ENCODE measurements at regions not wholly inside any gene's neighbourhood (a gene's known extent, or its start where the extent isn't known, plus 50 kb on each side); places are given as distances from the start of the nearest gene placed in this dataset.
"Not testable (repeated sequence)": the region's sequence is repeated elsewhere in the genome, so short reads cannot be mapped to it uniquely, and the experiment has no call there.

DNA sequence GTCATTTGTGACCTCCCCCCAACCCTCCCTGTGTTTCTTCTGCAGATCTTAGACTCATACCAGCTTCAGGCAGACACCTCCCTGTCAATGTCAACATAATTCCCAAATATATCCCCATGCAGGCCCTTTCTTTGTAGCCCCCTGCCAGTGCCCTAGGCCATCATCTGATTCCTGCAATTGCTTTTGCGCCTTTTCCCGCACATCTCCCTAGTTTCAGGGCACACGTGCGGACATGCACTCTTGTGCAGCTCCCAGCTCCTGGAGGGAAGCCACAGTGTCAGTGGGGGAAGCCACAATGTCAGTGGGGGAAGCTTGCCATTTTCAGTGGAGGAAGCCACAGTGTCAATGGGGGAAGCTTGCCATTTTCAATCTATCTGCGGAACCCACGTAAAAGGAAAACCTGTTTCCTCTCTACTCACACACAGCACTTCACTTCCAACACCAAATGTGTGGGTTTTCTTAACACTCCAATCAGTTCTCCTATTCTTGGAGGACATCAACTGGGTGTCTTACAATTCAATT, 256.4 kb downstream of the ACKR3 start:
- no peak for DNase-seq (ENCODE audit: low spot score)

DNA sequence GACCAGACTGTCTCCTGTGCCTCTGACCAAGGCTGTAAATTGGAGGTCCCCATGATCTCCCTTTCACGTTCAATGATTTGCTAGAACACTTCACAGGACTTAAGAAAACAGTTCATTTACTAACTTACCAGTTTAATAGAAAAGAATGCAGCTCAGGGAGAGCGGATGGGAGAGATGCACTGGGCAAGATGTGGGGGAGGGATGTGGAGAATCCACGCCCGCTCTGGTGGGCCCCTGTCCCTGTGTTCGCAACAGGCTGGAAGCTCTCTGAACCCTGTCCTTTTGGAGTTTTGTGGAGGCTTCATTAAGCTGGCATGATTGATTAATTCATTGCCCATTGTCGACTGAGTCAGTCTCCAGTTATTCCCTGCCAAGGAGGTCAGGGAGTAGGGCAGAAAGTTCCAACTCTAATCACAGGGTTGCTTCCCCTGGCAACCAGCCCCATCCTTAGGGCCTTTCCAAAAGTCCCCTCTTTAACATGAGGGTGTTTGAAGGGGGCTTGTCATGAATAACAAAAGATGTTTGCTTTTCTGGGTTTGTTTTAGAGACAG, 257.1 kb downstream of the ACKR3 start:
- no peak for DNase-seq (ENCODE audit: low spot score)

DNA sequence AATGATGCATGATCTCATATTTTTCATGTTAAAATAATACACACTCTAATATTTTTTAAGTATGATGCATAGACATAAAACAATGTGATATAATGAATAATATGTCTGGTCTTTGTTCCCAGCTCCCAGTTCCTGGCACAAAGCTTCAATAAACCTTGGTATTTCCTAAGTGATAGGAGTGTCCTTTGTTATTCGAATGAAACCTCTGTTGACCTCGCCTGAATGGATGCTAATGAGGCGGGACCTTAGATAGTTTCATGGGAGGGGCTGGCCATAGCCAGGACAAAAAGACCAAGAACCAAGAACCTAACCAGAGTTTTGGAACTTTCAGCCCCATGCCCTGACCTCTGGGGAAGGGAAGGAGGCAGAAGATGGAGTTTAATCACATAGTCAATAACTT, 257.7 kb upstream of the COPS8 start:
- no peak for DNase-seq (ENCODE audit: low spot score)

DNA sequence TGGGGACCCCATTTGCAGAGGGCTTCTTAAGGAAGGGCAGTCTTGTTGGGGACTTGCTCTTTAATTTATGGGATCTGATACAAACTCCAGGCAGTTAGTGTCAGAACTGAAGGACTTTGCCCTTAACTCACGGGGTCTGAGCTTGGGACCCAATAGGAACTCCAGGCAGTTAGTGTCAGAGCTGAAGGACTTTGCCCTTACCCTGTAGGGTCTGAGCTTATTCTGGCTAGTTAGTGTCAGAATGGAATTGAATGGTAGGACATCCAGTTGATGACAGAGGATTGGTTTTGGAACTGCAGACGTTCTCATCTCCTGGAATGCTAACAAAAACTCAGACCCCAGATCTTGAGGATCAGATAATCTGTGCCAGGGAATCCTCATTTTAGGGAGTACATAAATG, 256.9 kb upstream of the COPS8 start:
- peak; percentile 29 for DNase-seq (ENCODE audit: low spot score)

DNA sequence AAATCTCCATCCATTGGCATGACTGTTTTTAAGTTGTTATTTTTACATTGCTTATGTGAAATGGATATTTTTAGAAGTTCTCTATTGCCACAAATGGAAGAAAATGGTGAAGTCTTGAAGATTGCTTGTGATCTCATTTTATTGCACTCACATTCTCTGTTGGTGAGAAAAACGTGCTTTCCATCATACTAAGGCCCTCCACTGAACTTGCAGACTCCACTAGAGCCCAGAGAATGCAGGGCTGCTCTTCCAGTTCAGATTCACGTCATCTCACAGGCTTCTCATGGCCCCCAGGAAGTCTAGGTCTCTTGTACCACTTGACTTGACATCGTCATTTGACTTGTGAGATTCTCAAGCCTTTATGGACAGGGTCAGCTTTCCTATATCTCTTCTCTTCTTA, 254.8 kb upstream of the COPS8 start:
- DNase-seq (ENCODE audit: low spot score) = no peak

DNA sequence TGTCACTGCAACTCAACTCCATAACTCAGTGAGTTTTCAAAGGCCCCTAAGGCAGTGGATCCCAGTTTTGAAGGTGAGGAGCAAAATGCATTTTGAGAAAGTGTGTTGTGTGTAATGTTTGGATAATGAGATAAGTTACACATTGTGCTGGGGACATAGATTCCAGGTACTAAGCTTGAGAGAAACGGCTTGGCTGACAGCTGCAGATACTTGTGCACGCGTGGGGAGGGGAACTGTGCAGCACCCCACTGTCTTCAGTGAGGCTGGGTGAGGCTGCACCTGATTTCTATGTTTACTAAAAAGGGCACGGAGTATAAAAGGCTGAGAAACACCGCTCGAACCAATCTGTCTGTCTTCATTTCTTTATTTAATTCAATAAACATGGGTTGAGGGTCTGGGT, 254.0 kb upstream of the COPS8 start:
- DNase-seq (ENCODE audit: low spot score) = no peak

DNA sequence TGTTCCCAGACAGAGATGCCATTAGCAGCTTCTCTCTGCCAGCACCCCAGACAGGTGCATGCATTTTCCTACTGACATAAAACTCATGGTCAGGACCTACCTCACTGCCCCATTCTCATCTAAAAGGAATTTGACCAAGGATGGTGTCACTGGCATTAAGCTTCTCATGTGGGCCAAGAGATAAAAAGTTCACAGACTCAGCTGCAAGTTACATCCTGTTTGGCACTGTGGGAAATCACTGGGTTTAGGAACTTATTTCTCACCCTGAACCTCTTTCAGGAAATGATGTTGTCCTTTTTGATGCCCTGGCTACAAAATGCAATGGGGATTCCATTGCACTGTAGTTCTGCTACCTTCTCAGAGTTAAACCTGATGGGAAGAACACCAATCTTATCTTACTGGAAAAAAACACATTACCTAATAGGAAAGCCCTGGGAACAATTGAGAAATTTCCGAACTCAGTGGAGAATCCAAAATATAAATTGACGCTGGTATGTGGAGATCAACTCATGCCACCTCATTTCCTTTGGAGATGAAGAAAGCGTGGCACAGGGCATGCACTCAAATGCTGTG, 252.1 kb upstream of the COPS8 start:
- DNase-seq (ENCODE audit: low spot score) = no peak

DNA sequence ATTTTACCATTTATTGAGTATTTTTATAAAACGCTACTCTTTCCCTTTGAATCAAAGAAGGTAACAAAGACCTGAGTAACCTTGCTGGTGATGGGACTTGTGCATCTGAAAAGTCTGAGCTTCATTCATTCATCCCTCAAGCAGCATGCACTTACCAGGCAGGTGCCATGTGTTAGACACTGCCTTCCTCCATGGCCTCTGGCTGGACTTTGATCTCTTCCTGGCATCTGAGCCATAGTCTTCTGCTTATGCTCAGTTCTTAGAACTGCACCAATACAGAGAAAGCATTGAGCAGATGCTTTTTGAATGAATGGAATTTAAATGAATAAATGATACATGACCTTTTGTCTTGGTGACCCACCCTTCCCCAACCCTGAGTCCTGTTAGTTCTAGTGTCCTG, 251.4 kb upstream of the COPS8 start:
- no peak for DNase-seq (ENCODE audit: low spot score)

DNA sequence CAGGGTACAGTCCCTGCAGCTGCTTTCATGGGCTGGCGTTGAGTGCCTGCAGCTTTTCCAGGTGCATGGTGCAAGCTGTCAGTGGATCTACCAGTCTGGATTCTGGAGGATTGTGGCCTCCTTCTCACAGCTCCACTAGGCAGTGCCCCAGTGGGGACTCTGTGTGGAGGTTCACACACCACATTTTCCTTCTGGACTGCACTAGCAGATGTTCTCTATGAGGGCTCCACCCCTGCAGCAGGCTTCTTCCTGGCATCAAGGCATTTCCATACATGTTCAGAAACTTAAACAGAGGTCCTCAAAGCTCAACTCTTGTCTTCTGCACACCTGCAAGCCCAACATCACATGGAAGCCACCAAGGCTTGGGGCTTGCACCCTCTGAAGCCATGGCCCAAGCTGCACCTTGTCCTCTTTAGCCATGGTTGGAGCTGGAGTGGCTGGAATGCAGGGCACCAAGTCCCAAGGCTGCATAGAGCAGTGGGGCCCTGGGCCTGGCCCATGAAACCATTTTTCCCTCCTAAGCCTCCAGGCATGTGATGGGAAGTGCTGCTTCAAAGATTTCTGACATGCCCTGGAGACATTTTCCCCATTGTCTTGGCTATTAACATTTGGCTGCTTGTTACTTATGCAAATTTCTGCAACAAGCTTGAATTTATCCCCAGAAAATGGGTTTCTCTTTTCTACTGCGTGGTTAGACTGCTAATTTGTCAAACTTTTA, 250.2 kb upstream of the COPS8 start:
- DNase-seq (ENCODE audit: low spot score) = no peak

DNA sequence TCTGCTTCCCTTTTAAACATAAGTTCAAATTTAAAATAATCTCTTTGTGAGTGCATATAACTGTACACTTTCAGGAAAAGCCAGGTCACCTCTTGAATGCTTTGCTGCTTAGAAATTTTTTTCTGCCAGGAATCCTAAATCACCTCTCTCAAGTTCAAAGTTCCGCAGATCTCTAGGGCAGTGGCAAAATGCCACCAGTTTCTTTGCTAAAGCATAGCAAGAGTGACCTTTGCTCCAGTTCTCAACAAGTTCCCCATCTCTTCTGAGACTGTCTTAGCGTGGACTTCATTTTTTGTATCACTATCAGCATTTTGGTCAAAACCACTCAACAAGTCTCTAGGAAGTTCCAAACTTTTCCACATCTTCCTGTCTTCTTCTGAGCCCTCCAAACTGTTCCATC, 249.7 kb upstream of the COPS8 start:
- DNase-seq (ENCODE audit: low spot score) = not testable (repeated sequence)

DNA sequence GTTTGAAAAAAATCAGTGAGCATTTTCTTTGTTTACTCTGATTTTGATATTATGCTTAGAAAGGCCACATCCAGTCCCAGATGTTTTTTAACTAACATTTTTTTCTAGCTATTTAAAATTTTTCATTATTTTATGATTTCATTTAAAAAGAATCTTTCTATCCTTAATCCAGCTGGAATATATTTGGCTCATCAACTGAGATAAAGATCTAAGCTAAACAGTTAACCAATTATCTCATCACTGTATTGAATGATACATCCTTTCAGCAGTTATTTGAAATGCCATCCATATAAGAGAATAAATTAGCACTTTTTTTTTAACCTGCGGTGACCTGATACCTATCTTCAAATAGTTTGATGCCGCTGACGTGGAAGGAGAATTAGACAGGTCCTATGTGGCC, 245.5 kb upstream of the COPS8 start:
- no peak for DNase-seq (ENCODE audit: low spot score)

DNA sequence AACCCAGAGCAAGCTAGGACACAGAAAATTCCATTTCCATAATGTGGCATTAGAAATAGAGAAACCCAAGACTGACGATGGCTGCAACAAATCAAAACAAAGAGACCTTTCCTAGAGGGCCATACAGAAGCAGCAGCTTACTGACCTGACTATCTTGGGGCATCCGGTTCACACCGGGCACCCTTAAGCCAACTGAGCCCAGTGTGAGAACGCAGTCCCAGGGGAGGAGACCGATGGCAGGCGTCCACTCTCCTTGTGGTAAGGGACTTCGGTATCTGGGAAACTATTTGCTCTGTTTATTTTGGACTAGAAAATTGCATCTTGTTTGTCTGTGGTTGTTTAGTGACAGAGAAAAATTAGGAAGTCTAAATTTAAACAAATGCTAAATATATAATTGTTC, 244.8 kb upstream of the COPS8 start:
- no peak for DNase-seq (ENCODE audit: low spot score)

DNA sequence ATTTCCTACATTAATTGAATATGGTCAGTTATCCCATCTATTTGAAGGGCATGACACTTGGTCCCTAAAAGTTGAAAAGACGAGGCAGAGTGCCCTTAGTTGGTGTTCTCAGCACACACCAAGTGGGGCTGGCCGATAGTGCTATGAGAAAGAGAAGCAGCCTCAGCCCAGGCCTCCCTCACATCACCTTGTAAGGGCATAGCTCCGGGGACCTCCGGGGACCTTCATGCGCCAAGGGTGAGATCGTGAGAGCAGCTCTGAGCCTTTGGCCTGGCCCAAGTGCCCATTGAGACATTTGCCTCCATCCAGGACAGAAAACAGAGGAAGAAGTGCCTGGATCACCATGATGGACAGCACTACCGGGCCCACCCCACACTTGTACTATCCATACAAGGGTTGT, 244.3 kb upstream of the COPS8 start:
- DNase-seq (ENCODE audit: low spot score) = no peak

DNA sequence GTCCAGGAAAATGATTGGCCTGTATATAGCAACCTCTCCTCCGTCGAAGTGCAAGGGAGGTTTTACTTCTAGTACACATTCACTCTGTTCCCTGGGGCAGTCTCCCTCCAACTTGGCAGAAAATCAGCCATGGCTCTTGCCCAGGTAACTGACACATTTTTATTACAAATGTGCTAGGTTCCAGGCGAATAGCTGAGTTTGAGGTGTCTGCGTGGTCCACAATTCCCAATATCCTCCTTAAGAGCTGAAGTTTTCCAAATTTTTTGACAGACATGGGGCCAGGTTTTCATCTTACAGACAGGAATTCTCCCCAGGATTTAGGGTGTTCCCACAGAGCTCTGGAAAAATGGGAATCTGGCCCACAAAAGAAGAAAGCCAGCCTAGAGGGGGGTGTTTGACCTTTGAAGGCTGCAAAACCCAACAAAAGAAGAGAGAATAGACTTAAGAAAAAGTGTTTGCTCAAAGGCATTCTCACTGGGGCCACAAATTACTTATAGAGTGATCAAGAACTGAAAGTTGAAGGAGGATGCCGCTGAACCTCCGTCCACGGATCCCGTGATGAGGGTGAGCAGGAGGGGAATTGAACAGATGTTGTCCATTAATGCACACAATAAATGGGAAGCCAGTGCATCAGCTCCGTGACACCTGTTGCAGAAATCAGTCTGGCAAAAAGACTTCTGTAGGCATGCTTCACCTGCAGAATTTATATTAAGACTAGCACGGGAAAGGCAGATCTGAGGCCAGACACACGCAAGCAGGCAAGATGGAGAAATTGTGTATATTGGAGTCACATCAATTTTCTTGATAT, 242.3 kb upstream of the COPS8 start:
- DNase-seq (ENCODE audit: low spot score) = no peak

DNA sequence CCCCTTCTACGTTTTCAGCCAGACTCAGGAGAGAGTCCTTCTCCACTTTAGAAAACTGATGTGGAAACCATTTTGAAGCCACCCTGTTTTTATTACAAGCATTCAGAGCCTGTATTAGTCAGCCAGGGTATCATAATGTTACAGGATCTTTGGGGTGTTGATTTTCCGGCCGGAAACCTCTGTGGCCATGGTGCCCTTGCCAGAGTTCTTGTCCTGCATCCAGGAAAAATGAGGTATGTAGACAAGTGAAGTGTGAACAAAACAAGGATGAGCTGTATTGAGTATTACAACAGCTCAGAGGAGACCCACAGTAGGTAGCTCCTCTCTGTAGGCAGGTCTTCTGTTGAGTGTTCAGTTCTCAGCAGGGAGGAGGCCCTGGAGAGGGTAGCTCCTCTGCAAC, 241.0 kb upstream of the COPS8 start:
- no peak for DNase-seq (ENCODE audit: low spot score)

DNA sequence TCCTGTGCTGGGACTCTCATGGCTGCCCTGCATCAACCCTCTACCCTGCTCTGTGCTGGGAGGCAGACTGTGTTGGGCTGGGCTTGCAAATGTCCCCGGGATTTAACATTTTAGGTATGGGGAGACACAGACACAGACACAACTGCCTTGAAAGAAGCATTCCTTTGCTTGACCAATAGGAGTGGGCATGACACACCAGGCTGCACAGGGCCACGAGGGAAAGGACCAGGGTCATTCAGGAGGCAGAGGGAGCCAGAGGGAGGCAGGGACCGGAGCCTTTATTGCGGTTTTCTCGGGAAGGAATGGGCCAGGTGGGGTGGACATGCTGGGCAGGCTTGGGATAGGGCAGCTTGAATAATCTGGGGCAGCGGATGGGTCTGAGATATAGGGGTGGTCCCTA, 238.7 kb upstream of the COPS8 start:
- DNase-seq (ENCODE audit: low spot score) = no peak

DNA sequence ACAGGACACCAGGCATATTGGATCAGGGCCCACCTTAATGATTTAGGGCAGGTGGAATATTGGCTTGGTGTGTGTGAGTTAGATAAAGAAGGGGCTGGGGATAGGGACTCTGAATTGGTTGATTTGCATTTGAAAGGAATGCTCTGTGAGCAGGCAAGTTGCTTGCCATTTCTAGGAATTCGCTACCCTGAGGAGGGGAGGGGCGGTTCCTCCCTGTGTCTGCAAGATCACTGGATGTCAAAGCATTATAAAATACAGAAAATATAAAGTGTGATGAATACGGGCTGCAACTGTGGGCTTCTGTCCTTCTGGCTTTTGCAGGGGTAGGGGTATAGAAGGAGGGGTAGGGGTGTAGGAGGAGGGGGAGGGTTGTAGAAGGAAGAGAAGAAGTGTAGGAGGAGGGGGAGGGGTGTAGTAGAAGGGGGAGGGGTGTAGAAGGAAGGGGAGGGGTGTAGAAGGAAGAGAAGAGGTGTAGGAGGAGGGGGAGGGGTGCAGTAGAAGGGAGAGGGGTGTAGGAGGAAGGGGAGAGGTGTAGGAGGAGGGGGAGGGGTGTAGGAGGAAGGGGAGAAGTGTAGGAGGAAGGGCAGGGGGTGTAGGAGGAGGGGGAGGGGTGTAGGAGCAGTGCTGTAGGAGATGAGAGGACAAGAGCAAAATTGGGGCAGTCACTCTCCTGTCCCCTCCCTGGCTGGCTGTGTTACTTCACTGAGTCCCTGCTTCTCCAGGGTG, 238.0 kb upstream of the COPS8 start:
- DNase-seq (ENCODE audit: low spot score) = no peak

DNA sequence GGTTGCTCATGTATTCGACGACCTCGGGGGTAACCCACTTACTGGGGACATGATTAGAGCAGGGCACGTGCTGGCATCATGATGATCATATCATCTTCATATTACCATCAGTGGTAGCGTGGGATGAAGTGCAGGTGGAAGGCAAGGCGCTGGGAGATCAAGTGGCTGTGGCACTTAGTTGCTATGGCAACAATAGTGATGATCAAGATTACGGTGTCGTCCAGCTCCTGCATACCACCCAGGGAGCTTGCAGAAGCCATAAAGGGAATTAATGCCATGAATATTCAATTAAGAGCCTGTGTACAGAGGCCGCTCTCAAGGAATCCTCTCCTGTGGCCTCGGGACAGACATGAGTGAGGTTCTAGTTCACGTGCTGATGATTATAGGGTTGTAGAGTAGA, 237.2 kb upstream of the COPS8 start:
- DNase-seq (ENCODE audit: low spot score) = no peak

DNA sequence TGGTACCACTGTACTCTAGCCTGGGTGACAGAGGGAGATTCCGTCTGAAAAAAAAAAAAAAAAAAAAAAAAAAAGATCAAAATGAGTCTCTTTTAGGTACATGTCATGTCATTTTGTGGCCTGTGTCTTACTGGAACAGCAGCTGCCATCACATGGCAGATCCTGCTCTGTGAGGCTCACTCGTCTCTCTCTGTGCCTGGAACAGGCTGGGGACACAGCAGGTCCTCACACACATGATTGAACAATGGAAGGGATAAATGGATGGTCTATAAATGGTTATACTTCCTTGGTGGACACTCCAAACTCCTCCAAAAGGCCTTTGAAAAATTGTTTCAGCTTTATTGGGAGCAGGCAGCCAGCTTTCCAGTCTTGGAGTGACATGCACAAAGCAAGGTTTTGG, 236.2 kb upstream of the COPS8 start:
- no peak for DNase-seq (ENCODE audit: low spot score)

DNA sequence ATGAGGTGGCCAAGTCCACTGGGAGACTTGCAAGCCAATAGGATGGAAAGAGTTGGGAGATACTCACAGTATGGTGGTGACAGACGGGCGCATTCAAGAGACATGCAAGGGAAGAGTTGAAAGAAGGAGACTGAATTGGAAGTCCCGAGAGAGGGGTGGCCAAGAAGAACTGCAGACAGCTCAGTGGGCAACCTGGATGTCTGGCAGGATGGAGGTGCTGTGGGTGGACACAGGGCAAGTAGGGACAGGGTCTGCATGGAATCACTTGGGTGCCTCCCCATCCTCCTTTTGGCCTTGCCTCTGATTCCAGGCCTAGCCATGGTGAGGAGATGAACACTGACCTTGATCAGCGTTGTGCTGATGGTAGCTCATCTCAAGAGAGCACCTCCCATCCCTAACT, 235.7 kb upstream of the COPS8 start:
- no peak for DNase-seq (ENCODE audit: low spot score)

DNA sequence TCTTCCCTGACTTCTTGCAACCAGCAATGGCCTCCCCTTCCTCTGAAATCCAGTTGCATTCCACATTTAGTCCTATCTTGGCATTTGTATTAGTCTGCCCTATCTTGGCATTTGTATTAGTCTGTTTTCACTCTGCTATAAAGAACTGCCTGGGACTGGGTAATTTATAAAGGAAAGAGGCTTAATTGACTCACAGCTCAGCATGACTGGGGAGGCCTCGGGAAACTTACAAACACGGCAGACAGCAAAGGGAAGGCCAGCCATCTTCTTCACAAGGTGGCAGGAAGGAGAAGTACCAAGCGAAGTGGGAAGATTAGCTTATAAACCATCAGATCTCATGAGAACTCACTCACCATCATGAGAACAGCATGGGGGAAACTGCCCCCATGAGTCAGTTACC, 234.5 kb upstream of the COPS8 start:
- DNase-seq (ENCODE audit: low spot score) = no peak

All from HuH-7.5 (cell line).